Vagina (tissue), 2 donors: ENCODE measurements at regions not wholly inside any gene's neighbourhood (a gene's known extent, or its start where the extent isn't known, plus 50 kb on each side); places are given as distances from the start of the nearest gene placed in this dataset.

Experiments used
- DNase-seq, 2 donors: peaks; one replicate each; pipeline ENCODE4 v3.0.0-alpha.2; 2017; ENCODE audit errors: extremely low spot score in 2 of 2
- H3K27ac ChIP-seq: fragments of 200-600 bp; sonication (generic); one replicate; pipeline ENCODE4 v1.5.1; 2019
- H3K27me3 ChIP-seq: fragments of 200-600 bp; sonication (generic); one replicate; pipeline ENCODE4 v1.5.1; 2019
- H3K36me3 ChIP-seq, 2 donors: fragments of 200-600 bp; sonication (generic); one replicate each; pipeline ENCODE4 v1.5.1; 2017 to 2019
- H3K4me1 ChIP-seq: fragments of 200-600 bp; sonication (generic); one replicate; pipeline ENCODE4 v1.5.1; 2019
- H3K4me3 ChIP-seq, 2 donors: fragments of 200-600 bp; sonication (generic); 1 replicate in 1 of 2; 2 replicates in 1 of 2; pipeline ENCODE4 v1.5.1; 2016 to 2019
- H3K9me3 ChIP-seq: fragments of 200-600 bp; sonication (generic); one replicate; pipeline ENCODE4 v1.5.1; 2019
- POLR2A ChIP-seq, 2 donors: fragments of 450-650 bp; IDR thresholded peaks; one replicate each; pipeline ENCODE4 v1.6.1; 2017; ENCODE audit warnings: antibody characterized with exemption in 2 of 2, mild to moderate bottlenecking in 2 of 2, moderate library complexity in 2 of 2
- POLR2AphosphoS5 ChIP-seq, 2 donors: sonication (generic); formaldehyde crosslinking; IDR thresholded peaks; one replicate each; pipeline ENCODE4 v1.9.0; 2017; ENCODE audit warnings: antibody characterized with exemption in 2 of 2, mild to moderate bottlenecking in 2 of 2, low read depth in 1 of 2; ENCODE audit not compliant: insufficient read depth in 1 of 2
- intact Hi-C: fragments of 100-400 bp; cut with DNase I; formaldehyde crosslinking; loops from one replicate; pipeline ENCODE4 v1.15.1; 2023
- TF ChIP-seq, protein P1 (sequence below), 3 experiments: fragments of 450-650 bp in 2 of 3; fragments of 200-600 bp in 1 of 3; sonication (generic) in 1 of 3; IDR thresholded peaks; one replicate each; pipeline ENCODE4 v1.5.1; 2017 to 2019; ENCODE audit warnings: antibody characterized with exemption in 3 of 3, mild to moderate bottlenecking in 2 of 3, moderate library complexity in 2 of 3

DNA sequence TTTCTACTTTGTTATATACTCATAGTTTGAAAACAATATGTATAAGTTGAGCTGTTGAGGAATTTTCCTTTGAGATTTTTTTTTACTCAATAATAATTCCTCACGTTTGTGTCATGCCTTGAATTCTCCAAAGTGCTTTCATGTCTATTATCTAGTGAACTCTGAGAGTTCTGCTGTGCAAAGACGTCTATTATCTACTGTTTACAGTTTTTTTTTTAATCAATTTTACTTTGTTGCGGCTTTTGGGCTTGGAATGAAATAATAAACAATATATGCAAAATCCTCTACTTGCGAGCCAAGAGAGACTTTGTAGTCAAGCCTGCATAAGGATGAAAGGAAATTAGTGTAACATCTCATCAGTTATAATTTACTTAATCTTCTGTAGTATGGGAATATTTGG lies 107.2 kb upstream of the FRMD6 start:
- Histone ChIP-seq H3K9me3 (no peaks in the 10 kb centered on the region), H3K27me3 (no peaks in the 10 kb centered on the region), H3K27ac (no peak overlapping the region), H3K4me3 (no peak overlapping the region), H3K36me3 (no peaks in the 10 kb centered on the region), H3K4me1 (peaks cover 33% of the 10 kb centered on the region)
- no peak for DNase-seq
- TF ChIP-seq POLR2A (IDR thresholded peaks at IDR 0.05) (no peak), POLR2AphosphoS5 (IDR thresholded peaks at IDR 0.05; ENCODE audit: insufficient read depth in 1 of 2, low read depth in 1 of 2) (no peak)
- TF ChIP-seq, protein P1, sequence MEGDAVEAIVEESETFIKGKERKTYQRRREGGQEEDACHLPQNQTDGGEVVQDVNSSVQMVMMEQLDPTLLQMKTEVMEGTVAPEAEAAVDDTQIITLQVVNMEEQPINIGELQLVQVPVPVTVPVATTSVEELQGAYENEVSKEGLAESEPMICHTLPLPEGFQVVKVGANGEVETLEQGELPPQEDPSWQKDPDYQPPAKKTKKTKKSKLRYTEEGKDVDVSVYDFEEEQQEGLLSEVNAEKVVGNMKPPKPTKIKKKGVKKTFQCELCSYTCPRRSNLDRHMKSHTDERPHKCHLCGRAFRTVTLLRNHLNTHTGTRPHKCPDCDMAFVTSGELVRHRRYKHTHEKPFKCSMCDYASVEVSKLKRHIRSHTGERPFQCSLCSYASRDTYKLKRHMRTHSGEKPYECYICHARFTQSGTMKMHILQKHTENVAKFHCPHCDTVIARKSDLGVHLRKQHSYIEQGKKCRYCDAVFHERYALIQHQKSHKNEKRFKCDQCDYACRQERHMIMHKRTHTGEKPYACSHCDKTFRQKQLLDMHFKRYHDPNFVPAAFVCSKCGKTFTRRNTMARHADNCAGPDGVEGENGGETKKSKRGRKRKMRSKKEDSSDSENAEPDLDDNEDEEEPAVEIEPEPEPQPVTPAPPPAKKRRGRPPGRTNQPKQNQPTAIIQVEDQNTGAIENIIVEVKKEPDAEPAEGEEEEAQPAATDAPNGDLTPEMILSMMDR (IDR thresholded peaks at IDR 0.05) = no peak
- intact Hi-C loops = no loop called here

DNA sequence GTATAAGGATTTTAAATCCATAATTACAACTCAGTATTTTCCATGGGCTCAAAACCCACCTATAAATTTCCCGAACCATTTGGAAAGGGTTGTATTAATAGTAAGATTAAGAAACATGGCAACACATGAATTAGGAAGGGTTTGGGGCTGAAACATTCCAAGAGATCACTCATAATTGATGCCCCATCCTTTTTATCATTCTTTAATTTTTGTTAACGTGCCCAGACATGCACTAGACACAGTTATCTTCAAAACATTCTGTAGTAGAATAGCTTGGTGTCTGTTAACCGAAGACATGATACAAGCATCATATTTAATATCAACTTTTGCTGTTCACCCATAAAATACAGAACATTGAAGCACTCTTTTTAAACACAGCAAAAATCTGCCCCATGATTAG lies 106.8 kb upstream of the FRMD6 start:
- TF ChIP-seq, protein P1 (IDR thresholded peaks at IDR 0.05) = no peak
- TF ChIP-seq POLR2A (IDR thresholded peaks at IDR 0.05) (no peak), POLR2AphosphoS5 (IDR thresholded peaks at IDR 0.05; ENCODE audit: insufficient read depth in 1 of 2, low read depth in 1 of 2) (no peak)
- no peaks in the 10 kb centered on the region for H3K27me3 ChIP-seq
- H3K9me3 ChIP-seq = no peaks in the 10 kb centered on the region
- H3K4me3 ChIP-seq = no peak overlapping the region
- intact Hi-C loops = no loop called here
- H3K36me3 ChIP-seq = no peaks in the 10 kb centered on the region
- no peak overlapping the region for H3K27ac ChIP-seq
- H3K4me1 ChIP-seq = peaks cover 29% of the 10 kb centered on the region
- no peak for DNase-seq

GRCh38 chr14:51545396-51545795 lies 106.3 kb upstream of the FRMD6 start:
- intact Hi-C loops = no loop called here
- no peak overlapping the region for H3K4me3 ChIP-seq
- H3K36me3 ChIP-seq = no peaks in the 10 kb centered on the region
- no peaks in the 10 kb centered on the region for H3K27me3 ChIP-seq
- H3K27ac ChIP-seq = no peak overlapping the region
- DNase-seq = no peak
- no peaks in the 10 kb centered on the region for H3K9me3 ChIP-seq
- H3K4me1 ChIP-seq = peaks cover 24% of the 10 kb centered on the region
- TF ChIP-seq POLR2AphosphoS5 (IDR thresholded peaks at IDR 0.05; ENCODE audit: insufficient read depth in 1 of 2, low read depth in 1 of 2) (no peak), POLR2A (IDR thresholded peaks at IDR 0.05) (no peak)
- TF ChIP-seq, protein P1 (IDR thresholded peaks at IDR 0.05) = no peak

DNA sequence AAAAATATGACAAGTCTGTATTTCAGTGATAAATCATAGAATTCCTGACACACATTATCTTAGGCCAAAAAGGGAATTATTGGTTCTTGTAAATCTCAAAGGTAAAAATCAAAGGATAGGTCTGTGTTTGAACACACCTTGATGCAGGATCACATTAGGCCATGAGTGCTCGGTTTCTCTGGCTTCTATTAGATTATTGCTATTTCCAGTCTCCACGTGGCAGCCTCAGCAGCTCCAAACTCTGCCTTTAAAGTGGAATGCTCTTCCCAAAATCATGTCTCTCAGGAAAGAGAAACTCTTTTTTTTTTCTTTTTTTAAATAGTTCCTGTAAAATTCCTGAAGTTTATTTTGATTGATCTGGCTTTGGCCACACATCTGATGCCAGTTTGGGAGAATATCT lies 105.6 kb upstream of the FRMD6 start:
- Histone ChIP-seq H3K27ac (no peak overlapping the region), H3K4me1 (peaks cover 24% of the 10 kb centered on the region), H3K27me3 (no peaks in the 10 kb centered on the region), H3K4me3 (no peak overlapping the region), H3K9me3 (no peaks in the 10 kb centered on the region), H3K36me3 (no peaks in the 10 kb centered on the region)
- no peak for DNase-seq
- TF ChIP-seq POLR2AphosphoS5 (IDR thresholded peaks at IDR 0.05; ENCODE audit: insufficient read depth in 1 of 2, low read depth in 1 of 2) (no peak), POLR2A (IDR thresholded peaks at IDR 0.05) (no peak)
- TF ChIP-seq, protein P1 (IDR thresholded peaks at IDR 0.05) = no peak
- intact Hi-C loops = no loop called here

GRCh38 chr14:51546603-51547258 lies 105.0 kb upstream of the FRMD6 start:
- no peak for DNase-seq
- no peak for TF ChIP-seq POLR2AphosphoS5 (IDR thresholded peaks at IDR 0.05; ENCODE audit: insufficient read depth in 1 of 2, low read depth in 1 of 2)
- TF ChIP-seq POLR2A (IDR thresholded peaks at IDR 0.05) = no peak
- TF ChIP-seq, protein P1 (IDR thresholded peaks at IDR 0.05) = no peak
- no peaks in the 10 kb centered on the region for H3K36me3 ChIP-seq
- intact Hi-C loops = no loop called here
- H3K9me3 ChIP-seq = no peaks in the 10 kb centered on the region
- peaks cover 24% of the 10 kb centered on the region for H3K4me1 ChIP-seq
- H3K4me3 ChIP-seq = no peak overlapping the region
- H3K27me3 ChIP-seq = no peaks in the 10 kb centered on the region
- H3K27ac ChIP-seq = peak overlapping the region; percentile 35
